Breast epithelium (tissue), 4 donors: ENCODE measurements at regions not wholly inside any gene's neighbourhood (a gene's known extent, or its start where the extent isn't known, plus 50 kb on each side); places are given as distances from the start of the nearest gene placed in this dataset.

Source experiments
- DNase-seq, 2 donors: peaks; one replicate each; pipeline ENCODE4 v3.0.0-alpha.2; 2019; ENCODE audit warnings: low spot score in 2 of 2
- H3K27ac ChIP-seq, 2 donors: fragments of 200-600 bp; sonication (generic) in 1 of 2; one replicate each; pipeline ENCODE4 v1.5.1; 2016 to 2019; ENCODE audit warnings: mild to moderate bottlenecking in 1 of 2
- H3K27me3 ChIP-seq, 2 donors: fragments of 200-600 bp; sonication (generic) in 1 of 2; one replicate each; pipeline versions ENCODE4 v1.5.1 to v1.6.0; 2017 to 2019; ENCODE audit warnings: control low read depth in 1 of 2, mild to moderate bottlenecking in 1 of 2
- H3K36me3 ChIP-seq: fragments of 200-600 bp; one replicate; pipeline ENCODE4 v1.5.1; 2019
- H3K4me1 ChIP-seq, 2 donors: fragments of 200-600 bp; sonication (generic); one replicate each; pipeline ENCODE4 v1.5.1; 2016 to 2019; ENCODE audit warnings: control low read depth in 1 of 2
- H3K4me3 ChIP-seq, 3 donors: fragments of 200-600 bp; sonication (generic); 1 replicate in 2 of 3; 2 replicates in 1 of 3; pipeline ENCODE4 v1.5.1; 2016 to 2019; ENCODE audit warnings: mild to moderate bottlenecking in 3 of 3, moderate library complexity in 2 of 3
- H3K9me3 ChIP-seq, 2 donors: fragments of 200-600 bp; sonication (generic) in 1 of 2; one replicate each; pipeline ENCODE4 v1.5.1; 2016 to 2019; ENCODE audit warnings: control low read depth in 1 of 2
- POLR2A ChIP-seq: fragments of 450-650 bp; IDR thresholded peaks from one replicate; pipeline ENCODE4 v1.6.1; 2016; ENCODE audit warnings: antibody characterized with exemption, mild to moderate bottlenecking, moderate library complexity
- POLR2AphosphoS5 ChIP-seq, 3 donors: sonication (generic); formaldehyde crosslinking; IDR thresholded peaks; one replicate each; pipeline ENCODE4 v1.6.1; 2017; ENCODE audit warnings: antibody characterized with exemption in 3 of 3
- intact Hi-C: fragments of 100-400 bp; cut with DNase I; formaldehyde crosslinking; loops from one replicate; pipeline ENCODE4 v1.15.1; 2023; ENCODE audit warnings: low total_unique reads
- TF ChIP-seq, protein P1 (sequence below), 3 donors: fragments of 450-650 bp; IDR thresholded peaks; one replicate each; pipeline ENCODE4 v1.5.1; 2016 to 2017; ENCODE audit warnings: antibody characterized with exemption in 3 of 3, mild to moderate bottlenecking in 3 of 3, moderate library complexity in 3 of 3

DNA sequence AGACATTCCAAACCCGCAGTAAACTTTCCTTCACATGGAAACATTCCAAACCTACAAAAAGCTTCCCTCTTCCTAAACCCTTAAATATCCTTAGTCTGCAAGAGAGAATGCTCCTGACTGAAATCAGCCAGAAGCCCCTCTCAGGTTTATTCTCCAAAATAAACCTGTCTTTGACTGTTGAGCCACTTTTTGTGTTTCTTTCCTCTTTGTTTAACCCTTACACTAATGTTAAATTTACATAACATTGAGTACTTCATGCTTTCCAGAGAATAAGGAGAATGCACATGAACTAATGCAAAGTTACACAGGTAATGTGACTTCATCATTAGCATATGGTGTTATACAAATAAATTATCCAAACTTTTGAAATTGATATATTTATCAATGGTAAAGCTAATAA is 262.6 kb upstream of the PRKCQ start:
- H3K27ac ChIP-seq: no peak overlapping the region
- no peaks in the 10 kb centered on the region for H3K36me3 ChIP-seq
- H3K27me3 ChIP-seq: no peaks in the 10 kb centered on the region
- DNase-seq: no peak
- no peaks in the 10 kb centered on the region for H3K9me3 ChIP-seq
- no peaks in the 10 kb centered on the region for H3K4me1 ChIP-seq
- intact Hi-C loops: no loop called here
- TF ChIP-seq POLR2AphosphoS5 (IDR thresholded peaks at IDR 0.05) (no peak), POLR2A (no peak)
- no peak overlapping the region for H3K4me3 ChIP-seq

DNA sequence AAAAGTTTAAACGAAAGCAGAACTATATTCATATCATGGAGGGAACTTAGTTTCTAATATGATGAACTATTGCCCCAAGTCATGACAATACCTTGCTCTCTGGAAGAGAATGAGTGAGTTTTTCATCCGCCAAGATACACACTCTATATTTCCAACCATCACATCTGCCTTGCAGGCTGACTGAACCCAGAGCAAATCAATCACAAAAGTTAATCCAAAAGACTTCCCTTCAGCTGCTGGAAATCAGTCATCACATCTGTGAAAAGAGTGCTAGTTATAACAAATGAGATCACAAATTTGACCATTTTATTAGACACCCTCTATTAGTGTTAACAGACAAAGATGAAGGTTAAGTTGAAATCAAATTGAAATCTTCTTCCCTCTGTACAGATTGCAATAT is 261.7 kb upstream of the PRKCQ start:
- intact Hi-C loops: no loop called here
- Histone ChIP-seq H3K4me1 (no peaks in the 10 kb centered on the region), H3K36me3 (no peaks in the 10 kb centered on the region), H3K4me3 (no peak overlapping the region), H3K9me3 (no peaks in the 10 kb centered on the region), H3K27me3 (no peaks in the 10 kb centered on the region), H3K27ac (no peak overlapping the region)
- no peak for DNase-seq
- TF ChIP-seq POLR2AphosphoS5 (IDR thresholded peaks at IDR 0.05) (no peak), POLR2A (no peak)
- TF ChIP-seq, protein P1, sequence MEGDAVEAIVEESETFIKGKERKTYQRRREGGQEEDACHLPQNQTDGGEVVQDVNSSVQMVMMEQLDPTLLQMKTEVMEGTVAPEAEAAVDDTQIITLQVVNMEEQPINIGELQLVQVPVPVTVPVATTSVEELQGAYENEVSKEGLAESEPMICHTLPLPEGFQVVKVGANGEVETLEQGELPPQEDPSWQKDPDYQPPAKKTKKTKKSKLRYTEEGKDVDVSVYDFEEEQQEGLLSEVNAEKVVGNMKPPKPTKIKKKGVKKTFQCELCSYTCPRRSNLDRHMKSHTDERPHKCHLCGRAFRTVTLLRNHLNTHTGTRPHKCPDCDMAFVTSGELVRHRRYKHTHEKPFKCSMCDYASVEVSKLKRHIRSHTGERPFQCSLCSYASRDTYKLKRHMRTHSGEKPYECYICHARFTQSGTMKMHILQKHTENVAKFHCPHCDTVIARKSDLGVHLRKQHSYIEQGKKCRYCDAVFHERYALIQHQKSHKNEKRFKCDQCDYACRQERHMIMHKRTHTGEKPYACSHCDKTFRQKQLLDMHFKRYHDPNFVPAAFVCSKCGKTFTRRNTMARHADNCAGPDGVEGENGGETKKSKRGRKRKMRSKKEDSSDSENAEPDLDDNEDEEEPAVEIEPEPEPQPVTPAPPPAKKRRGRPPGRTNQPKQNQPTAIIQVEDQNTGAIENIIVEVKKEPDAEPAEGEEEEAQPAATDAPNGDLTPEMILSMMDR (IDR thresholded peaks at IDR 0.05): no peak

DNA sequence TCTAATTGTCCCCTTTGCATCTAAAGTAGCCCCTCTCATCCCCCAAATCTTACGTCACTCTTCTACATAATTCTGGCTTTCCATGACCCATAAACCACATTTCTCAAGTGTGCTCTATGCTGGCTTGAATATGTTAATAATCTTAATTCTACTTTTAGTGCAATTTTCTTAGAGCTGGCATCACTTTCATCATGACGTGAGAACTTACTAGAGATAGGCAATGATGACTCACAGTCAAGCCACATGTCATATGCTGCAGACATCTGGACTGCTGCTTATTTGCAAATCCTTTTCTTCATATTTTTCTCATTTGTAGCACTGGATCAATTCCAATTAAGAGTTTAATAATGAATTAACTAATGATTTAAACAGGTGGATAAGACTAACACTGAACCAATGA is 260.7 kb upstream of the PRKCQ start:
- no peak for DNase-seq

DNA sequence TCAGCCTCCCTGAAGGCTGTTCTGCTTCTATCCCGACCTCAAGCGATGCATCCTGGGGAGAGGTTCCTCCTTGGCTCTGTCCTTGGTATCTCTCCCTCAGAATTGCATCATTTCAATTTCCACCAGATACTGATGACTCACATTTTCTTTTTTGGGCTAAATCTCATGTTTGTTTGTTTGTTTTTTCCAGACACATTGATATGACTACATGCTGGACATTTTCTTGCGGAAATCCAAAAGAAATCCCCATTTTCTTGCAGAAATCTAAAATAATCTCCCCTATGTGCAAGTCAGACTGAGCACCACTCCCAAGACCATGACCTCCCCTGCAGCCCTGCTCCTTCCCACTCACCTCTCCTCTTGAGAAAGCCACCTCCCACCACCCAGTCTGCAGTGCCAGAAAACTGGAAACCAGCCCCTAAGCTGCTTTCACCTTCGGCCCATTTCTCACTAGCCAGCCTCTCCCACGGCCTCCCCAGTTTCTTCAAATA is 260.2 kb upstream of the PRKCQ start:
- TF ChIP-seq, protein P1 (IDR thresholded peaks at IDR 0.05): no peak
- TF ChIP-seq POLR2A: no peak
- peak in 1 of 3 donors; percentile 18 for TF ChIP-seq POLR2AphosphoS5 (IDR thresholded peaks at IDR 0.05)
- Histone ChIP-seq H3K9me3 (no peaks in the 10 kb centered on the region), H3K4me1 (no peaks in the 10 kb centered on the region), H3K4me3 (no peak overlapping the region), H3K27me3 (no peaks in the 10 kb centered on the region), H3K27ac (peak overlapping the region; percentile 67 to 80), H3K36me3 (no peaks in the 10 kb centered on the region)
- DNase-seq: no peak
- intact Hi-C loops: no loop called here

More for the DNA sequence above, 260.7 kb upstream of the PRKCQ start:
- intact Hi-C loops: no loop called here
- TF ChIP-seq POLR2A (no peak), POLR2AphosphoS5 (IDR thresholded peaks at IDR 0.05) (no peak)
- TF ChIP-seq, protein P1 (IDR thresholded peaks at IDR 0.05): no peak
- H3K4me3 ChIP-seq: no peak overlapping the region
- peak overlapping the region; percentile 67 to 80 for H3K27ac ChIP-seq
- H3K27me3 ChIP-seq: no peaks in the 10 kb centered on the region
- no peaks in the 10 kb centered on the region for H3K9me3 ChIP-seq
- no peaks in the 10 kb centered on the region for H3K36me3 ChIP-seq
- no peaks in the 10 kb centered on the region for H3K4me1 ChIP-seq

DNA sequence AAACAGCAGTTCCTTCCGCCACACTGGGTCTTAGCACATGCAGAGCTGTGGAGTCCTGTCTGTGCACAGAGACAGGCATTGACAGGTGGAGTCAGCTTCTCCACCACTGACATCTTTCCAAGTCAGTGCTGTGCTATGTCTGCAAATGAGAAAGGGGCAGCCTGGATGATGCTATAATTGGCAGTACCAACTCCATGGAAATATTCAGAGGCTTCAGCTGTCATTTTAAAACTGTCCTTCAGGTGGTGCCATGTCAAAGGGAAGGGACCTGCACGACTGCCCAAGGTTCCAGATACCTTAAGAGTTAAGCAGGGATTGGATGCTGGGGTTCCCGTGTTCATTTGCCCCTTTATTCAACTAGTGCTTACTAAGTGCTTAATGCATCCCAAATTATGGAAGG is 258.0 kb upstream of the PRKCQ start:
- no peaks in the 10 kb centered on the region for H3K9me3 ChIP-seq
- no peak for DNase-seq
- H3K27ac ChIP-seq: no peak overlapping the region
- intact Hi-C loops: no loop called here
- no peaks in the 10 kb centered on the region for H3K4me1 ChIP-seq
- no peak overlapping the region for H3K4me3 ChIP-seq
- TF ChIP-seq, protein P1 (IDR thresholded peaks at IDR 0.05): no peak
- TF ChIP-seq POLR2A (no peak), POLR2AphosphoS5 (IDR thresholded peaks at IDR 0.05) (no peak)
- H3K27me3 ChIP-seq: no peaks in the 10 kb centered on the region
- H3K36me3 ChIP-seq: no peaks in the 10 kb centered on the region
